ENCODE measurements at regions not wholly inside any gene's neighbourhood (a gene's known extent, or its start where the extent isn't known, plus 50 kb on each side); places are given as distances from the start of the nearest gene placed in this dataset.
A peak's percentile ranks its signal among the peaks of the same experiment; 100 is the strongest.

DNA sequence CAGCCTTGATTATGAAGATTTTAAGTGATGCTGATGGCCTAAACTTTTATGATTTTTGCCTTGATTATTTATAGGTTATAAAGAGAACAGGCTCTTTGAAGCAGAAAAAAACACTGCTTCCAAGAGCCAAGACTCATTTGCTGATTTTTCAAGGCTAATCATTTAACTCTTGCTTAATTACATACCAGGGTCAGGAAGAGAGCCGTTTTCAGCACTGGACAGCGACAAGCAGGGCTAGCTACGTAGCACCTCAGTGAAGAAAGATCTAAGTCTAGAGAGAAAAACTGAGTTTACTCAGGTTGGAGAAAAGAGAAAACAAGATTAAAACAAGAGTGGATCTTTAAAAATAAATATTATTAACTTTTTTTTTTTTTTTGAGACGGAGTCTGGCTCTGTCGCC lies 615.4 kb upstream of the B3GAT1 start:
- no peak overlapping the region for H3K27ac ChIP-seq
- no peaks in the 10 kb centered on the region for H3K36me3 ChIP-seq
- no peaks in the 10 kb centered on the region for H3K27me3 ChIP-seq
- H3K4me3 ChIP-seq, result no peak overlapping the region
- DNase-seq, result peak; percentile 11
- TF ChIP-seq POLR2A (IDR thresholded peaks at IDR 0.05), result no peak
- no peak for TF ChIP-seq EP300 (IDR thresholded peaks at IDR 0.05; ENCODE audit: low read depth)
- TF ChIP-seq, protein P1, sequence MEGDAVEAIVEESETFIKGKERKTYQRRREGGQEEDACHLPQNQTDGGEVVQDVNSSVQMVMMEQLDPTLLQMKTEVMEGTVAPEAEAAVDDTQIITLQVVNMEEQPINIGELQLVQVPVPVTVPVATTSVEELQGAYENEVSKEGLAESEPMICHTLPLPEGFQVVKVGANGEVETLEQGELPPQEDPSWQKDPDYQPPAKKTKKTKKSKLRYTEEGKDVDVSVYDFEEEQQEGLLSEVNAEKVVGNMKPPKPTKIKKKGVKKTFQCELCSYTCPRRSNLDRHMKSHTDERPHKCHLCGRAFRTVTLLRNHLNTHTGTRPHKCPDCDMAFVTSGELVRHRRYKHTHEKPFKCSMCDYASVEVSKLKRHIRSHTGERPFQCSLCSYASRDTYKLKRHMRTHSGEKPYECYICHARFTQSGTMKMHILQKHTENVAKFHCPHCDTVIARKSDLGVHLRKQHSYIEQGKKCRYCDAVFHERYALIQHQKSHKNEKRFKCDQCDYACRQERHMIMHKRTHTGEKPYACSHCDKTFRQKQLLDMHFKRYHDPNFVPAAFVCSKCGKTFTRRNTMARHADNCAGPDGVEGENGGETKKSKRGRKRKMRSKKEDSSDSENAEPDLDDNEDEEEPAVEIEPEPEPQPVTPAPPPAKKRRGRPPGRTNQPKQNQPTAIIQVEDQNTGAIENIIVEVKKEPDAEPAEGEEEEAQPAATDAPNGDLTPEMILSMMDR (IDR thresholded peaks at IDR 0.05), result no peak
- TF ChIP-seq POLR2AphosphoS5 (IDR thresholded peaks at IDR 0.05), result no peak
- 29 to 39% methylated on average over 4 to 5 of the region's 5 CpGs for WGBS, 2 donors (ENCODE audit: low coverage in 1 of 2)
- no peaks in the 10 kb centered on the region for H3K4me1 ChIP-seq
- H3K9me3 ChIP-seq, result no peaks in the 10 kb centered on the region
- in situ Hi-C loops (cut with MboI; ENCODE audit: low pct_ligation_motif_present in 1 of 4, low pct_unique_long_range_greater_than_20kb in 1 of 4, low sequenced_read_pairs in 3 of 4) (no loop called here), intact Hi-C loops (cut with DNase I; ENCODE audit: low total_unique reads) (no loop called here)

DNA sequence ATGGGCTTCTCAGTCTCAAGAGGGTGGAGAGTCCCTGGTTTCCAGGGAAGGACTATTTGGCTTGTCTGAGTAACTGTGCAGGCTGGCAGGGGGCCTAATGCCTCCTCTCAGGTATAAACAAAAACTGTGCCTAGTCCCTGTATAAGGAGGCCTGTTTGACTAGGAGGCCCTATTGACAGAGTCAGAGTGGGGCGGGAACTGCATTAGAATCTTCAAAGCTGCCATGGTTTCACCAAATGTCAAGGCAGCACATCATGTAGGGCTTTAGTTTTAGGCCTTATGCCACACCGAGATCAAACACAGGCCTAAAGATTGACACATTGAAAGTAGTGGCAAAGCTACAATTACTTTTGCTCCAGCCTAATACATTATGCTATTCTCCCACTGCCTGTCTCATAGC lies 611.5 kb upstream of the B3GAT1 start:
- no peaks in the 10 kb centered on the region for H3K9me3 ChIP-seq
- H3K4me1 ChIP-seq, result no peaks in the 10 kb centered on the region
- intact Hi-C loops (cut with DNase I; ENCODE audit: low total_unique reads) (no loop called here), in situ Hi-C loops (cut with MboI; ENCODE audit: low pct_ligation_motif_present in 1 of 4, low pct_unique_long_range_greater_than_20kb in 1 of 4, low sequenced_read_pairs in 3 of 4) (no loop called here)
- DNase-seq, result no peak
- no peak overlapping the region for H3K27ac ChIP-seq
- 83 to 95% methylated on average over 2 of the region's 2 CpGs for WGBS, 2 donors (ENCODE audit: low coverage in 1 of 2)
- no peak overlapping the region for H3K4me3 ChIP-seq
- TF ChIP-seq EP300 (IDR thresholded peaks at IDR 0.05; ENCODE audit: low read depth) (no peak), POLR2A (IDR thresholded peaks at IDR 0.05) (no peak), POLR2AphosphoS5 (IDR thresholded peaks at IDR 0.05) (no peak)
- TF ChIP-seq, protein P1 (IDR thresholded peaks at IDR 0.05), result no peak
- H3K27me3 ChIP-seq, result no peaks in the 10 kb centered on the region
- no peaks in the 10 kb centered on the region for H3K36me3 ChIP-seq

DNA sequence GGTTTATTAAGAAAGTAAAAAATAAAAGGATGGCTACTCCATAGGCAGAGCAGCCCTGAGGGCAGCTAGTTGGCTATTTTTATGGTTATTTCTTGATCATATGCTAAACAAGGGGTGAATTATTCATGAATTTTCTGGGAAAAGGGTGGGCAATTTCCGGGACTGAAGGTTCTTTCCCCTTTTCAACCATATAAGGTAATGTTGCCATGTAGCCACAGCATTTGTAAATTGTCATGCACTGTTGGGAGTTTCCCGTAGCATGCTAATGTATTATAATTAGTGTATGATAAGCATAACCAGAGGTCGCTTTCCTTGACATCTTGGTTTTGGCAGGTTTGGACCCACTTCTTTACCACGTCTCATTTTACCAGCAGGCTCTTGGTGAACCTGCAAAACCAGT lies 610.4 kb upstream of the B3GAT1 start:
- WGBS, 2 donors (ENCODE audit: low coverage in 1 of 2), result 56 to 75% methylated on average over 4 of the region's 4 CpGs

DNA sequence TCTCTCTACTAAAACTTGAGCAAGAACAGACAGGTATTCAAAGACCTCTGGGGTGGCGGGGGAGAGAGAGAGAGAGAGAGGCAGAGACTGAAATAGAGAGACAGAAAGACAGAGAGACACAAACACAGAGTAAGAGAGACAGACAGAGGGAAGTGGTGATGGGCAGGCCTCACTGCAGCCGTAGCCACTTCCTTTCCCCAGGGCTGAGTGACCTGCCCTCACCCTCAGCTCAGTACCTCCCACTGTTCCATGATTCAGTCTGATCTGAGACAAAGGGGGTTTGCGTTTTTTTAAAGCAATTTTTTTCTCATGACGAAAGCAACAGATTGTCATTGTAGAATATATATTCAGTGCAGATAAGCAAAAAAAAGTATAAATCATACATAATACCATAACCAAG lies 607.9 kb upstream of the B3GAT1 start:
- DNase-seq, result no peak
- Histone ChIP-seq H3K36me3 (no peaks in the 10 kb centered on the region), H3K27ac (no peak overlapping the region), H3K27me3 (peaks cover 6% of the 10 kb centered on the region), H3K9me3 (no peaks in the 10 kb centered on the region), H3K4me3 (no peak overlapping the region), H3K4me1 (no peaks in the 10 kb centered on the region)
- in situ Hi-C loops (cut with MboI; ENCODE audit: low pct_ligation_motif_present in 1 of 4, low pct_unique_long_range_greater_than_20kb in 1 of 4, low sequenced_read_pairs in 3 of 4), result no loop called here
- 54 to 70% methylated on average over 4 of the region's 4 CpGs for WGBS, 2 donors (ENCODE audit: low coverage in 1 of 2)
- TF ChIP-seq, protein P1 (IDR thresholded peaks at IDR 0.05), result no peak
- TF ChIP-seq EP300 (IDR thresholded peaks at IDR 0.05; ENCODE audit: low read depth) (no peak), POLR2AphosphoS5 (IDR thresholded peaks at IDR 0.05) (no peak), POLR2A (IDR thresholded peaks at IDR 0.05) (no peak)
- intact Hi-C loops (cut with DNase I; ENCODE audit: low total_unique reads), result no loop called here

More for the DNA sequence above, 610.4 kb upstream of the B3GAT1 start:
- intact Hi-C loops (cut with DNase I; ENCODE audit: low total_unique reads) (no loop called here), in situ Hi-C loops (cut with MboI; ENCODE audit: low pct_ligation_motif_present in 1 of 4, low pct_unique_long_range_greater_than_20kb in 1 of 4, low sequenced_read_pairs in 3 of 4) (no loop called here)
- no peak for DNase-seq
- Histone ChIP-seq H3K4me1 (no peaks in the 10 kb centered on the region), H3K36me3 (no peaks in the 10 kb centered on the region), H3K4me3 (no peak overlapping the region), H3K9me3 (no peaks in the 10 kb centered on the region), H3K27me3 (no peaks in the 10 kb centered on the region), H3K27ac (no peak overlapping the region)
- TF ChIP-seq EP300 (IDR thresholded peaks at IDR 0.05; ENCODE audit: low read depth), result no peak

DNA sequence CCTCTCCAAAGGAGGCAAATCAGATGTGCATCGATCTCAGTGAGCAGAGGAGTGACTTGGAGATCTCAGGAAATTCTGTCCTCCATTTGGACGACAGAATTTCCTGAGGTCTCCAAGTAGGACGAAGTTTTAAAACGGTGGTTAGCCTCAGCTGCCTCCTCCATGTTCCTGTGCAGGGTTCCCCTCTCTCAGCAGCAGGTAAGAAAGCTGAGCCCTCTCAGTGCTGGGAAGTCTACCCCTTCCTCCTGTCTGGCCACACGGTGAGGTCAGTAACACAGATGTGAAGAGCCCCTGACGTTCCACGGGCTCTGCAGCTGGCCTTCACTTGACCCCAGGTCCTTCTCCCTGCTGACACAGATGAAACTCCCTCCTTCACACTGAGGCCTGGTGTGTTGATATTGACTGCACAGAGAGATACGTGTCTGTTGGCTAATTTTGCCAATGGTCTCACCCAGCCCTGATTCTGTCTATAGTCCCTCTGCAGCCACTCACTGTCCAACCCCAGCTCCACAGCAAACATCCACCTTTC lies 607.4 kb upstream of the B3GAT1 start:
- Histone ChIP-seq H3K9me3 (no peaks in the 10 kb centered on the region), H3K4me1 (no peaks in the 10 kb centered on the region), H3K36me3 (no peaks in the 10 kb centered on the region), H3K27ac (no peak overlapping the region), H3K4me3 (no peak overlapping the region), H3K27me3 (peaks cover 6% of the 10 kb centered on the region)
- no peak for DNase-seq
- intact Hi-C loops (cut with DNase I; ENCODE audit: low total_unique reads), result no loop called here
- WGBS, 2 donors (ENCODE audit: low coverage in 1 of 2), result 66 to 74% methylated on average over 4 to 8 of the region's 8 CpGs
- TF ChIP-seq, protein P1 (IDR thresholded peaks at IDR 0.05), result no peak
- TF ChIP-seq EP300 (IDR thresholded peaks at IDR 0.05; ENCODE audit: low read depth), result no peak
- no peak for TF ChIP-seq POLR2AphosphoS5 (IDR thresholded peaks at IDR 0.05)
- no peak for TF ChIP-seq POLR2A (IDR thresholded peaks at IDR 0.05)
- in situ Hi-C loops (cut with MboI; ENCODE audit: low pct_ligation_motif_present in 1 of 4, low pct_unique_long_range_greater_than_20kb in 1 of 4, low sequenced_read_pairs in 3 of 4), result no loop called here
